GM21619 (cell line): ENCODE measurements at regions not wholly inside any gene's neighbourhood (a gene's known extent, or its start where the extent isn't known, plus 50 kb on each side); places are given as distances from the start of the nearest gene placed in this dataset.

Experiments used
- ATAC-seq: cut with Tn5 transposase; IDR thresholded peaks from one replicate; pipeline ENCODE4 v1.9.1; 2021; ENCODE audit not compliant: unreplicated experiment

DNA sequence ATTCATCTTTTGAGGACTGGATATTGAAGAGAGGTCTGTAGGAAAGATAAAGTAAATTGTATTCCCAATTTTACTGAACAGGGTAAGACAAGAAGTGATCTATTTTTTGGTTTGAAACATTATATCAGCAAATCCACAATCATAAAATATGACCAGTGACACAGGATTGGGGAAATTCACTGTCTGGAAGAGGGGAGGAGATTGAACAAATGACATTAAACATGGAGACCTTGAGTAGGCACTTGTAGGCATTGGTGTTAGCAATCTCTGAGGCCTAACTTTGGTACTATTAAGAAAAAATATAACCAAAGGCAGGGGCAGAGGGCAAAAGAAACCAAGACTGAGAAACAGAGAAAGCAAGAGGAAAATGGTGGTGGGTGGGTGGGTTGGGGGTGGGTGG lies 132.6 kb upstream of the TMEM161B start:
- no peak for ATAC-seq

DNA sequence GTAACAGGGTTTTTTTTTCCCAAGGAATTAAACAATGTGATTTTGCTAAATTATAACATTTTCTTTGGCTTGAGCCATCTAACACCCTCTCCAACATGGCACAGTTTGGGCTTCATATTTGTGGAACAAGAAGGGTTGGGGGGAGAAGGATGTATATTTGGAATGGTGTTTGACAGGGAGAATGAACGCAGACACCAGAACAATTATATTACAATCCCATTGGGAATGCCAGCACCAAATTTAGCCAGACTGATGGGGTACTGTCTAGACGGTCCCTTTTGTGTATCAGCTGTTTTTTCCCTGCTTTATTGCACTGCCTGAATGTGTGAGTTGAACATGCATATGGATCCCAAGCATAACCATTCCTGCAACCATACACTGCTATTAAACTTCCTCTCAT lies 130.9 kb upstream of the TMEM161B start:
- ATAC-seq: no peak

DNA sequence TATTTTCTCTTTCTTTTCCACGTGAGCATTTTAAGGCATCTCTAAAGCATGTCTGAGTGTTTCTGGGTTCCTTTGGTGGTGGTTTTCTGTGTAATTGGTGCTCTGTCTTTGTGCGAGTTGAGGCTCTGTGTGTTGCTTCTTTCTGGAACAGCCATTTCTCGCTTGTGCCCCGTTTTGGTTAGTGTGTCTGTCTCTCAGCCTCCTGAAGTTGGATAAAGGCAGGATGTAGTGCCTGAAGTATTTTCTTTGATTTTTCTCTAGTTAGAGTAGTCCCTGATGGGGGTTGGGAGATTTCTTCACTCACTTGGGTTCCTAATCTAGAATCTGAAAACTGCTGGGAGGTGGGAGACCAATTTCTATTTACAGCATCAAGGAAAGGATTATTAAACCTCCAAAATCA lies 129.7 kb upstream of the TMEM161B start:
- no peak for ATAC-seq

DNA sequence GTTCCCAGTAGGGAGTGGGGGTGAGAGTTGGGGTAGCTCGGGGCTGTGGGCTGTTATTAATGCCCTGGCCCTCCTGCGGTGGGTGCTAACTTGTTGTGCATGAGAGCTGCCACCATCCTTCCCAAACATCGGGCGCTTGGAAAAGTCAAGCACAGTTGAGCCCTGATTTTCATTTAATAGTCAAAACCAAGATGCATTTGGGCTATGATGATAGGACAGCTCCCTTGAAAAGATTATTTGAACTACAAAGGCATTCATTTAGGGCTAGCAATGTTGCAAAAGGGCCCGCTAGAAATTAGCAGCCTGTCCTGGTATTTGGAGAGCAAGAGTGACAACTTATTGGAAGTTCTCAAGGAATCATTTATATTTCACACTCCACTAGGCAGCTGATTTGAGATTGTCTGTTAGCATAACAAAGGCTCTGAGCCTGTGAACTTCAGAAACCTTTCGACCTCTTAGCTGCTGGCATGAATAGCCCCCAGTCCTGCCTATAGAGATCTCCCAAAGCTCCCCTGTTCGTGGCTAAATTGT lies 128.2 kb upstream of the TMEM161B start:
- no peak for ATAC-seq

DNA sequence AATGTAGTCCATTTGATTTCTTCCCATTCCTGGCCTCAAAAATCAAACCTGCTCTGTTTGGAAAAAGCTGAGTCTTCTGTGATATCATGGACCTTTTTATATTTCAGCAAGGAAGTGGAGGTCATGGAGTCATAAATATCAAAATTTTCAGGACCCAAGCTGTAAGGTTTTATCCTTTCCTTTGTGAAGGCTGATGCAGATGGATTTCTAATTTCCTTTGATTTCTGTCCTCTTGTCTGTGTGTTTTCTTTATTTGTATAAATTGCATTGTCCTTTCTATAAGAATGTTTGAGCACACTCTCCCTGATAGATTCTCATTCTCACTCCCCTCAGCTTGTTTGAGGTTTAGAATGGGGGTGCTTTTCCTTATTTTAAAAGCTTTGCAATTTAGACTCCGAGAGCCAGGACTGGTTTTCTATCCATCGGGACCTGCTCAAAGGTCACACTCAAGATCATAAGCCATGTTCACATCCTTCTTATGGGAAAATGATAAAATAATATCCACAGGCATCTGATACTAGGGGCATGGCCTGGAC lies 127.4 kb upstream of the TMEM161B start:
- no peak for ATAC-seq

DNA sequence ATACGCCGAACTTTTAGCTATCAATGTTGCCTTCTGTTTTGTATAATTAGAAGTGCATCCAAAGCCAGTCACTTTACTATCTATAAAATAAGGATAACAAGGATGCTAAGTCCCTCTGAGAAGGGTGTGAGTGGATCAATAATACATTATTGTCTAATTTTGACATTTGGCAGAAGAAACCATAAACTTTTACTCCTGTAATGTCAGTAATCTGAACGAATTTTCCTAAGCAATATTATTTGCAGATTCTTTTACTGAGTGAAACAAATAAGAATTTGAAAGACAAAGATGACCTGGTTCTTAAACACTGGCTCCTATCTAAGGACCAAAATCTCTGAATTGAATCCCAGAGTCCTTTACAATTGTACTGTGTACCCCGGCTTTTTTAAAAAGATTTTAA lies 126.6 kb upstream of the TMEM161B start:
- ATAC-seq: no peak

DNA sequence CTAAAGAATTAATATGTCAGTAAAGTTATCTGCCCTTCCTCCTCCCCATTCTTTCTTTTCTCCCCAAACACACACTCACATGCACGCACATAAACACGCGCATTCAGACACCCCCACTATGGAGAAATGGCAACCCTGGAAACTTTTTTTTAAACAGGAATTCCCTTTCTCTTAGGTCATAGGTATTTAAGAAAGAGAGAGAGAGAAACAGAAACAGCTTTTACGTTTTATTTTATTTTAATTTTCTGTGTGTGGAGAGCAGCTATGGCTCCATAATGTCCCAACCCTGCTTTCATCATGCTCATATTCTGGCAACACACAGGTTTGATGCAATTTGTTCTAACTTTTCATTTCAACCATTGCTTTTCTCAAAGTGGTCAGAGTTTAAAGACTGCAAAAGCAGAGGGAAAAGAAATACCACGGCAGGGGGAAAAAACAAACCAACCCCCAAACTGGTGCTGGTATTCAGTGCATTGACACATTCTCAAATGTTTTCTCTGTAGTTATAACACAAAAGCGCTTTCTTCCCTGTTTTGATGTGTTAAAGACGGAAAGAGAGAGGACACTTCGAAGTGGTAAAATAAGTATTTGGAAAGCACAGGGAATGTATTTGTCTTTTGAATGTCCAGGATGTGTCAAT lies 126.0 kb upstream of the TMEM161B start:
- ATAC-seq: no peak

DNA sequence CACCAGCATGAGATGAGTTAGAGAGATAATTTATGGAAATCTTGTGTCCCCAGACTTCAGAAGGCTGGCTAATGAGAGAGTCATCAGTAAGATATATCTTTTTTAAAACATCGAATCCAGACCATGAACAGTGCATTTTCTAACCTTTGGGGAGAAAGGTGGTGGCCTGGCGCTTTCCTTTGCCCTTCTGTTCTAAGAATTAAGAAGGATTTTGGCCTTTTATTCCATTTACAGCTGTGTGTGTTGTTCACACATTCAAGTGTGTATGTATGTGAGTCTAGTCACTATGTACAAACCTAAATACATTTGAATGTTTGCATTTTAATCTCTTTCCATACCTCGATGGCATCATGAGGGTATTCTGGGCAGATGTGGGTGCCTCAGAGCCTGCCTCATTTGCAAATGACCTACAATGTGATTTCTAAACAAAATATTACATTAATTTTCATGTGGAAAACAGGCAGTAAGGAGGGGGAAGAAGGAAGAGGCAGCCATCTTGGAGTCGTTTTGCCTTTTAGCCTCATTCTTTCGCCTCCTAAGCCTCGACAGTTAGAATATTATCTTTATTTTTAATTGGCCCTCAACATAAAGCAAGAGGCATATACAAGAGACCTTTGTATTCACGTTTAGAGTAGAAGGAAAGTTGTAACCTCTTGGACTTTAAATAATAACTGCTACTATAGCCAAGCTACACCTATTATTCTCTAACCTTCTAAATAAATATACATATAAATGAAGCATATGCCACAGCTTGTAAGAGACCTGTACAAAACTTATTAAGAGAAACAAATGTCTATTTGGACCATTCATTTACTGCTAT lies 125.3 kb upstream of the TMEM161B start:
- no peak for ATAC-seq

DNA sequence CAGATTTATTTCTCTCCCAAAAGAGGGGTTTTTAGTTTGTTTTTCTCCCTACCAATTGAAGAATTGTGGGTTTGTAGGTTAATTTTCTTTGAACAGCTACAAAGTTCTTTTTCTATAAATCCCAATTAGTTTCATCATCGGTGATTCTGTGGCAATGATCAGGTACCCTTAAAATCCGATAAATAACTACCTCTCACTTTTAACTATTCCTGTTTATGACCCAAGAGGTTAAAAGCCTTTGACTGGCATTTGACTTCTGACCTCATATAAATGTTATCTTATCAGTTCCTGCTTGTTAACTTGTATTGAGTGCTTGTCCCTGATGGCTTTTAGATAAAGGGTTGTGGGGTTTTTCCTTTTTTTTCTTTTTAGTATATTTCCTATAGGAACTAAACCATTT lies 124.4 kb upstream of the TMEM161B start:
- no peak for ATAC-seq

DNA sequence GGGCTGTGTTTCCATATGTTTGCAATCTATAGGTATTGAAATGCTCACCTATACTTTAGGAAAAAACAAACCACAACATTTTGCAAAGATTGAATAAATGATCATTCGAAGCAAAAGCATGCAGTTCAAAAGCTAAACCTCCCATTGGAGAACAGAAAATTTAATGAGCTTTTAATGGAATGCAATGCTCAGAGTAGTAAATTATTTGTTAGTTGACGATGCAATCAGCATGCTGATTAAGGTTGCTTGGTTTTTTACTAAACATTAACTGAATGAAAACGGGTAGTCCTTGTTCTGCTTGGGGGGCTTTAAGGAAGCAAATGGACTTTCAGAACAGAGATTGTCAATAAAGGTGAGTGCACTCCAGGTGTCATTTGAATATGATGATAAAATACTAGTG lies 123.3 kb upstream of the TMEM161B start:
- no peak for ATAC-seq

DNA sequence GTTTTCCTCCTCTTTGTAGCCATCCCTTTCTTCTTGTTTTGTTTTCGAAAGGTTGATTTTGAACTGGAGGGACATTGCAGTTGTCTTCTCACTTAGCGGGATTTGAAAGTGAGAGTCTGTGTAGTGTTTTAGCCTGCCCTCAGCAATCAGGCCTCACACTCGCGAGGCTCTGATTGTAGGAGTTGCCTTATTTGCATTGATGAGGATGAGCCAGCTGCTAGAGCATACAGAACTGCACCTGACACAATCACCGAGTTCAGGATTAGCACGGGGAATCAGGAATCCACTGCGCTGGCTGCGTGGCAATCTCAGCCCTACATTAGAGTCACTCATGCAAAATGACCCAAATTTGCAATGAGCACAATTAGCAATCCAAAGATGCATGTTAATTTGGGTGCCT lies 122.5 kb upstream of the TMEM161B start:
- no peak for ATAC-seq

DNA sequence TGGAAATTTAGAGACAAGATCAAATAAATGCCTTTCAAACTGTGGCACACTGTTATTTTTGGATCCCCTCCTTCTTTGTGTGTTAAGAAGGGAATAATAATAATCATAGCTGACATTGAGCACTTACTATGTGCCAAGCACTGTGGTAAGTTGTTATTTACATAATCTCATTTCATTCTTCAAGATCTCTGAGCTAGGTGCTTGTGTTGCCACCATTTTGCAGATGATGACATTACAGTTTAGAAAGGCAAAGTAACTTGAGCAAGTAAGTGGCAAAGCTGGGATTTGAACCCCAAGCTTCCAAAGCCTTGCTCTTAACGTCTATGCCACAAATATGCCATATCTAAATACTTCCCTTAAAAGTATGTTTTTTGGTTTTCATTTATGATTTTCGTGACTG lies 121.8 kb upstream of the TMEM161B start:
- ATAC-seq: no peak

DNA sequence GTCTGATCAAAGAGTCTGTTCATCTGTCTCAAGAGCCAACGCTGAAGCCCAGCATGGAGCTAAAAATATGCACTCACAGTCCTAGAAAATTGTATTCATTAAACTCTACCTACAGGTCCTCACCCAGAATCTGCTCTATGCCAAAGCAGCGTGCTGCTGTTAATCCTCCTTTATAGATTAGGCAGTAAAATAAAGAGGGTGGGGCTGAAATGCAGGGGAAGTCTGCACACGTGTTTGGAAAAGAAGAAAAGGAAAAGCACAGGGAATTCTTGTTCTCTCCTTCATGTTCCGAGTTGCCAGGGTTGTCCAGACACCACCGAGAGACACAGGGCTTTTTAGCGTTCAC lies 121.4 kb upstream of the TMEM161B start:
- ATAC-seq: no peak

DNA sequence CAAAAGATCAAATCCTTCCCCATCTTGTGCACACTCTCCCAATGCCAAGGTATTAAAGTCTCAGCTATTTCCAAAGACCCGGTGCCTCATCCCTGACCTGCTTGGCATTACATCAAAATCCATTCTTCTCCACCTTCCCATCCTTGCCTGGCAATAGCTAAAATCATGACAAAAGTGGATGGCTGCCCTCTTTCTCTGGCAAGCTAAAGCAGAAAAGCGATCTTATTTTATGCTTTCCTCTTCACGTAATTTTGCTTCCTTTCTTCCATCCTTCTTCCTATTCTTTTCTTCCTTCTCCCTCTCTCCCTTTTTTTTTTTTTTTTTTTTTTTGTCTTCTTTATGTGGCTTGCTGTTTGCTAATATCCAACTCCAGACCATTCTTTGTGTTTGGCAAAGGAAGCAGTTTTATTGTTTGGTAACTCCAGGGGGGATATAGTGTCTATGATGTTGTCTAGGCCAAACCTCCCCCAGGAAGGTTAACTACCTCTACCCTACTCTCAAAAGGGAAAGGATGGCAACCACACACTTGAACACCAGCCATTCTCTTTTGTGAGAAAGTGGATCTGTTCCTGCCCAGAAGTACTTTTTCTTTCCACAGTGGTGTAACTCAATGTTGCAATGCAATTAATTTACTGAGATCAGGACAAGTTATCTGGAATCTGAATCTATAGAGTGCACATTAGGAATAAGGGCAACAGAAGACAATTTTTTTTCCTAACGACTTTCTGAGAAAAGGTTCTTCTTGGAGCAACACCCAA lies 120.9 kb upstream of the TMEM161B start:
- no peak for ATAC-seq

DNA sequence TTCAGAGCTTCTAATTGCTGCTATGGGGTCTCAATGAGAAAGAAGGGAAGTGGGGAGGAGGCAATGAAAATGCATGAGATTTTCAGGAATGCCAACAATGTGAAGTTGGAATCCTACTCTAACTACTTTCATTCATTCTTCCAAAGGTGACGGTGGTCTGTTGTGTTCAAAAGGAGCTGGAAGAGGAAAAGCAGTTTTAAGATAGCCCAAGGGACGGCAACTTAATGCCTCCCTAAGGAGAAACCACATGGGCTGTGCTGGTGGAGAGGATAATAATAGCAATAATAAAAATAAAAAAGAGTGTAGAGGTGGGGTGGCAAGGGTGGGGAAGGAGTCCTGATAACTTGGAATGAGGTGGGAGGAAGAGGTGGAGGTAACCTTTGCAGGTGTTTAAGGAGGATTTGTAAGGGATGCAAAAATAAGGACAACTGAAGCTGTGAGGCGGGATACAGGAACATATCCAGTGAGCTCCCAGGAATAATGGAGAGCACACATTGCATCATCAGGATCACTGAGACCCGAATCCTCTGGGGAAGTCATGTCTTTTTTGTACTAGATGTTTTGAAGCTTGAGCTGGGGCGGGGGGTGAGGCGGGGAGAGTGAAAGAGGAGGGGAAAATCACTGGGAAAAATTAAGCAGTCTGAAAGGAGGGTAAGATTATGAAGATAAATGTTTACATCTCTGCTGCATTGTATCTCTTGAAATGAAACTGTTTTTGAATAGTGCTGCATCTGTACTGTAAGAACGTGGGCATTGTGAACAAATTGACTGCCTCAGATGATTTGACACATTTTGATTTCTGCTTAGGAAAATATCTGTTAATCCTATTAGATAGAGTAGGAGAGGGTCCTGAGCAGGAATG lies 120.1 kb upstream of the TMEM161B start:
- ATAC-seq: no peak

DNA sequence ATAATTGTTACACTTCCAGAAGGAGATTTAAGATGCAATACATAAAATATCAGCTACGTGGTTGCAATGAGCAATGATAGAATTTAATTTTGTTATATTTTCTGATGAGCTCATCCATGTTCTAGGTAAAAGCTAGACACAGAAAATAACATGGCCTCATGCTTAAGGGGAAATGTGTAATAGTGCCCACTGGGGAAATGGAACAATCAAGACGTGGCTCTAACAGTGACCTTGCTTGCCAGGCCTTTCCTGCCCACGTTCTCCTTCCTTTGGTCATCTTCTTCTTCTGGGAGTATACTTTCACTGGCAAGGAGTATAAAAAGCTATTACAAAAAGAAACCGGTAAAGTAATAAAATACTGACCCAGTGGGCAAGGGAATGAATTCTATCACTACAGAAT lies 116.2 kb upstream of the TMEM161B start:
- ATAC-seq: no peak

DNA sequence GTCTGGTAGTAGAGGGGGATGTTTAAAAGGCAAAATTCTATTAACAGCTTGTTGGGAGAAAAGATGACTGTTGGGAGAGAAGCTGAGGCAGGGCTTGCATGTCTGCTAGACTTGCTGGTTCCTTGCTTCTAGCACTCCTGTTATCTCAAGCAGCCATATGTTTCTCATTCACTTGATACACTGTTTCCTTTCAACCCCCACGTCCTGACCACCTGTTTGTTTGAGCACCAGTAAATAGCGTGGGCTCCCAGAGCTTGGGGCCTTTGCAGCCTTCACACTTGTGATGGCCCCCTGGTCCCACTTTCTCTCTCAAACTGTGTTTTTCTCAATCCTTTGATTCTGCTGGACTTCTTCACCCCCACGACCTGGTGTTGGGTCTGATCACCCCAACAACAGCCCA lies 111.7 kb upstream of the TMEM161B start:
- ATAC-seq: no peak

DNA sequence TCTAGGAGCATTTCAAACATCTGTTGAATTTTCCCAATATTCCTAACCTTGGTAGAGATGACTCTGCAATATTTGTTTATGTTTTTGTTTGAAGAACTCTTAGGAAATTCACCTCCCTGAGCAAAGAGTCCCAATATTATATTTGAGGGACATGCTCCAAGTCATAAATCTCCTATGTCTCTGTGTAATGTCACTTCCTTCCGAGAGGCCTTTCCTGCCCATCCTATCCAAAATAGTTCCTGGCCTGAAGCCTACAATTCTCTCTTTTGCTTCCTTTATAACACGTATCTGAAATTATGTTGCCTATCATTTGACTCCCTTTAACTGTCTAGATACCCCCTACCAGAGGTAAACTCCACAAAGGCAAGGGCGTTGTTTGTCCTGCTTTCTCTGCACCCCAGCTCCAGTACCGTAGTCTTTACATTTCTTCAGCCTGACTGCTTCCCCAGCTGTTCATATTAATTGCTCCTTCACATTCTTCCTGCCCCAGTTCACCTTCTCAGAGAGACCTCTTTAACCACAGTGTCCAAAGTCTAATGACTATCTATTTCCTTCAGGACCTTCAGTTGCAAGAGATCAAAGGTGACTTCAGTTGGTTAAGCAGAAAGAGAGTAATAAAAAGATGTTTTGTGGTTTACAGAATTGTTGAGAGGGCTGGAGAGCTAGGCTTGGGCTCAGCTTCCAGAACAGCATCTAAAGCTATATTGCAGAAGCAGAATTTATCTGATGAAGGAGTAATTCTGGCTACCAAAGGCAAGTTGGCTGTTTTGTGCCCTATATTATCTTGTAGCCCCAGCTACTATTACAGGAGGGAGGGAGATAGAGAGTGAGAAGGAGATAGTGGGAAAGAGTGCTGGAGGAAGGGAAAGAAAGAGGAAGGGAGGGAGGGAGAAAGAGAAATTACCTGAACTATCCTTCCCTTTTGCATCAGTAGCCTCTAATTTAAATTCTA lies 109.3 kb upstream of the TMEM161B start:
- no peak for ATAC-seq

DNA sequence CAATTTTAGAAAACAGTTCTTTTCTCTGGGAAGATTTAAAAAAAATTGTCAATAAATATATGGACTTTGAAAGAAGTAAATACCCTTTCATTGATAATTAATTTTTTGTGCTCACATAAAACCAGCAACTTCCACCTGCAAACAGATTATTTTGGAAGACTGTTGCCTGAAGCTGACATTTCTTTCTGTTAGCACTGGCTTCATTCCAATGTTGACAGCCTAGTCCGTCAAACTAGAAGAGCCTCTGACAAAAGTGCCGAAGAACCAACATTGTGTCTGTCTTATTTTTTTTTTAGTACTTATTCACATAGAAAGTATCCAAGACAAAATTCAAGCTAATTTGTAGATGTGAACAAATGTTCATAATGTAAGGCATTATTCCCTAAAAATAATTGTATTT lies 108.6 kb upstream of the TMEM161B start:
- ATAC-seq: no peak

DNA sequence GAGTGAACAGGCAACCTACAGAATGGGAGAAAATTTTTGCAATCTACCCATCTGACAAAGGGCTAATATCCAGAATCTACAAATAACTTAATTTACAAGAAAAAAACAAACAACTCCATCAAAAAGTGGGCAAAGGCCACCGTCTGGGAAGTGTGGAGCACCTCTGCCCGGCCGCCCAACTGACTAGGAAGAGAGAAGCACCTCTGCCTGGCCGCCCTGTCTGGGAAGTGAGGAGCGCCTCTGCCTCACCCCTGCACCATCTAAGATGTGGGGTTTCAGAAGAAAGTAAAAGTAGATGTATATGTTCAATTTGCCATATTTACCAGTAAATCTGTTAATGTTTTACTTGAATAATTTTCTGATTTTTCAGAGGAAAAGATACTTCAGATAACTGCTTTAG lies 108.1 kb upstream of the TMEM161B start:
- ATAC-seq: no peak
